Ovary (tissue), 7 donors: ENCODE measurements at regions not wholly inside any gene's neighbourhood (a gene's known extent, or its start where the extent isn't known, plus 50 kb on each side); places are given as distances from the start of the nearest gene placed in this dataset.

Experiments
- DNase-seq, 5 donors: peaks; one replicate each; pipeline ENCODE4 v3.0.0-alpha.2; 2019 to 2020
- H3K27ac ChIP-seq, 2 donors: fragments of 200-600 bp; one replicate each; pipeline versions ENCODE4 v1.5.1 to v1.8.0; 2019 to 2022
- H3K27me3 ChIP-seq: fragments of 200-600 bp; one replicate; pipeline ENCODE4 v1.8.0; 2022
- H3K36me3 ChIP-seq: fragments of 200-600 bp; sonication (generic); one replicate; pipeline ENCODE4 v1.5.1; 2019
- H3K4me1 ChIP-seq: one replicate; pipeline ENCODE4 v1.8.1; 2013; ENCODE audit warnings: mild to moderate bottlenecking, moderate library complexity; ENCODE audit not compliant: insufficient read depth
- H3K4me3 ChIP-seq: fragments of 200-600 bp; sonication (generic); one replicate; pipeline ENCODE4 v1.5.1; 2017
- H3K9me3 ChIP-seq, 2 donors: fragments of 200-600 bp in 1 of 2; sonication (generic) in 1 of 2; one replicate each; pipeline versions ENCODE4 v1.5.1 to v1.8.1; 2013 to 2019; ENCODE audit warnings: mild to moderate bottlenecking in 1 of 2, moderate library complexity in 1 of 2
- CTCF ChIP-seq, 3 donors: fragments of 450-650 bp in 2 of 3; fragments of 200-600 bp in 1 of 3; IDR thresholded peaks; one replicate each; pipeline versions ENCODE4 v1.5.1 to v1.8.0; 2016 to 2022; ENCODE audit warnings: antibody characterized with exemption in 3 of 3, mild to moderate bottlenecking in 1 of 3
- EP300 ChIP-seq: sonication (generic); formaldehyde crosslinking; IDR thresholded peaks from one replicate; pipeline ENCODE4 v1.6.1; 2017; ENCODE audit warnings: antibody characterized with exemption
- POLR2A ChIP-seq: fragments of 450-650 bp; IDR thresholded peaks from one replicate; pipeline ENCODE4 v1.6.1; 2017; ENCODE audit warnings: antibody characterized with exemption, mild to moderate bottlenecking, moderate library complexity
- WGBS, 3 donors: extraction: QIAGEN DNeasy Blood & Tissue Kit in 1 of 3; methylation state at CpG; one replicate each; pipeline versions ENCODE4 v1.1.5 to v1.1.7; 2013 to 2017; 5-methylcytosine and 5-hydroxymethylcytosine counted together
- intact Hi-C, 4 donors: fragments of 100-400 bp; cut with DNase I; formaldehyde crosslinking; loops; one replicate each; pipeline versions ENCODE4 v1.11.0 to v1.15.1; 2022 to 2023
- donor health status: DM: no; HTN: no; CAD: no; lungs with moderate emphysema.
- donor health status: DM: no; HTN: no; CAD: no.
- donor health status: Bipolar disorder and iron deficiency.
- donor health status: DM: no; HTN: no; CAD: no.
- donor health status: DM: yes; HTN: yes; CAD: no.

DNA sequence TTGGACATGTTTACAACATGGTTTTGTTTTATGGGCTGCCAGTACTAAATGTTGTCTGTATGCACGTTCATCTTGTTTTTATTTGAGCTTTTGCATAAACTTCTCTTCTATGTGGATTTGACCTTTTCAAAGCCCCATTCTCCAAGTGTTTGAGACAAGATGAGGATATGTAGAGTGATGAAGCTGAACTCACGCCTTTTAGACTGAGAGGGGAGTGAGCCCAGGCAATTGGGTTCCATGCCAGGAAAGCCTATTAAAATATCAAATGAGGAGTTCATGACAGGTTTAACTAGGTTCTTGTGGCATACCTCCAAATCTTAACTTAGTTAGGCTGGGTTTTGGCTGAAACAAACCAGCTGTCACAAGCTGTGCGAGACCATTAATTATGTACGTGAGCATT, 170.4 kb upstream of the LDB2 start:
- TF ChIP-seq POLR2A (no peak), EP300 (no peak), CTCF (IDR thresholded peaks at IDR 0.05) (no peak)
- H3K4me1 ChIP-seq = peaks cover 2% of the 10 kb centered on the region
- no peaks in the 10 kb centered on the region for H3K36me3 ChIP-seq
- intact Hi-C loops = no loop called here
- 56 to 79% (median 69%) methylated on average over 4 of the region's 4 CpGs for WGBS, 3 donors
- no peaks in the 10 kb centered on the region for H3K27me3 ChIP-seq
- H3K4me3 ChIP-seq = no peak overlapping the region
- no peak overlapping the region for H3K27ac ChIP-seq
- H3K9me3 ChIP-seq = no peaks in the 10 kb centered on the region
- DNase-seq = no peak

GRCh38 chr4:17068392-17068791, 169.9 kb upstream of the LDB2 start:
- Histone ChIP-seq H3K9me3 (no peaks in the 10 kb centered on the region), H3K27ac (no peak overlapping the region), H3K36me3 (no peaks in the 10 kb centered on the region), H3K27me3 (no peaks in the 10 kb centered on the region), H3K4me3 (no peak overlapping the region), H3K4me1 (peaks cover 2% of the 10 kb centered on the region)
- intact Hi-C loops = no loop called here
- TF ChIP-seq CTCF (IDR thresholded peaks at IDR 0.05) (no peak), POLR2A (no peak), EP300 (no peak)
- 78 to 90% (median 81%) methylated on average over 2 of the region's 2 CpGs for WGBS, 3 donors
- no peak for DNase-seq

DNA sequence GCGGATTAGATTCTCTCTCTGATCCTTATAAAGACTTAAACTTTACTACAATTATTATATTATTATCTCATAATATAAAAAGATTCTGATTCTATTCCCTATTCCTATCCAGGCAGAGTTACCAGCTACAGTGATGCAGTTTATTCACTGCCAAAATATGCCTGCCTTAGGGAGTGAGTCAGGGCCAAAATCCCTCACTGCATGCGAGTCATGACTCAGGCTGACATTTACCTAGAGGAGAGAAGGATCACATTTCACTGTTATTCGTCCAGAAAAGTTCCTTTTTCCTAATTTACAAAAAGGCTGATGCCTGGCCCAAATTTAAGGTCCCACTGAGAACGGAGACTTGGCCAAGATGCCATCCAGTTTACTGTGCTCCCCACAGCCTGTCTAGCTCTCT, 168.5 kb upstream of the LDB2 start:
- no peak for DNase-seq
- TF ChIP-seq CTCF (IDR thresholded peaks at IDR 0.05) (no peak), POLR2A (no peak), EP300 (no peak)
- Histone ChIP-seq H3K27me3 (no peaks in the 10 kb centered on the region), H3K4me3 (no peak overlapping the region), H3K27ac (no peak overlapping the region), H3K4me1 (no peaks in the 10 kb centered on the region), H3K36me3 (no peaks in the 10 kb centered on the region), H3K9me3 (no peaks in the 10 kb centered on the region)
- WGBS, 3 donors = 42 to 57% (median 45%) methylated on average over 4 of the region's 4 CpGs
- intact Hi-C loops = no loop called here

DNA sequence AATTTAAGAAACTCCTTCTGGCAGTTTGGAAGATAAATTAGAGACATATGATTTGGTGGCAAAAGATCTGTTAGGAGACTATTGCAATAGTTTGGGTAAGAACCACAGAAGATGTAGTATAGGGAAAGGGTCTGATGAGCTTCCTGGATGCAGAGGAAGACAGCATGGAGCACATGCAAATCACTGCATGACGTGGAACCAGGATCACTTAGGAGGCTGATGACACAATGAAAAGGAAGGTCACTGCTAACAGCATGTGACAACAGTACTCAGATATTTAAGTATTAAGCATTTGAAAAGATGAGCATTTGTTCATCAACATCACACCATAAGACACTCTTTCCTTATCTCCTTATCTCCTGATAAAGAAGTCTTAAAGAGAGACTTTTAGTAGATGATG, 167.8 kb upstream of the LDB2 start:
- Histone ChIP-seq H3K4me3 (no peak overlapping the region), H3K27ac (no peak overlapping the region), H3K36me3 (no peaks in the 10 kb centered on the region), H3K27me3 (no peaks in the 10 kb centered on the region), H3K9me3 (no peaks in the 10 kb centered on the region), H3K4me1 (no peaks in the 10 kb centered on the region)
- intact Hi-C loops = no loop called here
- 83 to 92% (median 84%) methylated on average over 1 of the region's 1 CpG for WGBS, 3 donors
- DNase-seq = no peak
- TF ChIP-seq EP300 = no peak
- no peak for TF ChIP-seq POLR2A
- no peak for TF ChIP-seq CTCF (IDR thresholded peaks at IDR 0.05)

DNA sequence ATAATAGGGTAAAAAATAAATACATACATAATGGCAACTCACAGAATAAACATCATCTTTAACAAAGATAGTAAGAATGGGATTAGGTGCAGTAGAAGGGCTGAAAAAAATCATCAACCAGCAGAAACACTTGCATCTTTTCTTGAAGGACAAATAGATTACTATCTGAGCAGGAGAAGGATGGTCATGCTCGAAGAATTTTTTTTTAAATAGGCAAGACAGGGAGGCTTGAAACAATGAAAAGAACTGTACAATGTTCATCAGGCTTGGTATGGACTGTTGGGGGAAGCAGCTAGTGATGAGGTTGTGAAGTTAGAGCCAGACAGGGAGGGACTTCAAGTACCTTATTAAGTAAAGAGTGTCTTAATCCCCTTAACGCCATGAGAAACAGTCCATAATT, 167.4 kb upstream of the LDB2 start:
- 87 to 97% (median 93%) methylated on average over 2 of the region's 2 CpGs for WGBS, 3 donors
- H3K4me3 ChIP-seq = no peak overlapping the region
- no peaks in the 10 kb centered on the region for H3K36me3 ChIP-seq
- DNase-seq = no peak
- no peak overlapping the region for H3K27ac ChIP-seq
- no peaks in the 10 kb centered on the region for H3K9me3 ChIP-seq
- H3K4me1 ChIP-seq = no peaks in the 10 kb centered on the region
- intact Hi-C loops = no loop called here
- TF ChIP-seq POLR2A (no peak), CTCF (IDR thresholded peaks at IDR 0.05) (no peak), EP300 (no peak)
- H3K27me3 ChIP-seq = no peaks in the 10 kb centered on the region
